GM12878 (cell line): ENCODE measurements at regions not wholly inside any gene's neighbourhood (a gene's known extent, or its start where the extent isn't known, plus 50 kb on each side); places are given as distances from the start of the nearest gene placed in this dataset.

Source experiments
- ATAC-seq: fragments of 200-7000 bp; cut with Tn5 transposase; 3 replicates; pipeline ENCODE4 v1.9.1; 2020; ENCODE audit warnings: mild to moderate bottlenecking, moderate library complexity
- BruUV-seq: library from RNA; stranded (reverse); fragments of 400-500 nt; replicated peaks from 2 replicates; lab custom pipeline; 2021; lab: Mats Ljungman, UMichigan
- CTCF ChIA-PET: fragments of 300-600 bp; sonication (Branson Sonifier 250); formaldehyde crosslinking; extraction: SDS; loops from one replicate; lab custom pipeline; 2021; ENCODE audit warnings: inconsistent platforms; lab: Yijun Ruan, JAX
- POLR2A ChIA-PET: fragments of 350-600 bp; formaldehyde crosslinking; extraction: SDS; loops from one replicate; lab custom pipeline; 2021; ENCODE audit warnings: inconsistent platforms; lab: Charles Lee
- RAD21 ChIA-PET: fragments of 300-600 bp; sonication (Branson Sonifier 250); formaldehyde crosslinking; loops from one replicate; lab custom pipeline; 2023; ENCODE audit warnings: antibody characterized with exemption; ENCODE audit not compliant: unreplicated experiment; lab: Charles Lee
- SMC1A ChIA-PET: fragments of 300-600 bp; sonication (Branson Sonifier 250); formaldehyde crosslinking; loops from one replicate; lab custom pipeline; 2023; ENCODE audit not compliant: unreplicated experiment, uncharacterized antibody; lab: Charles Lee
- DNase-seq: peaks from one replicate; pipeline ENCODE4 v3.0.0-alpha.2; 2011; ENCODE audit warnings: low read depth, low spot score
- FAIRE-seq: peaks from 3 replicates; lab custom pipeline; 2011; peaks lifted over from hg19 to GRCh38; lab: Jason Lieb, UNC
- H2AFZ ChIP-seq: 2 replicates; pipeline ENCODE4 v1.6.0; 2011; ENCODE audit warnings: low read depth, low read length, control low read depth; ENCODE audit not compliant: control insufficient read depth
- H3K27ac ChIP-seq: 2 replicates; pipeline ENCODE4 v1.5.1; 2011; ENCODE audit warnings: control low read depth; ENCODE audit not compliant: control insufficient read depth, insufficient read depth
- H3K27me3 ChIP-seq, 2 experiments: replicated peaks in 1 of 2; 2 replicates each; pipeline versions ENCODE4 v1.6.0 to v1.6.1; 2011; ENCODE audit warnings: low read length in 1 of 2; ENCODE audit not compliant: control insufficient read depth in 2 of 2, insufficient read depth in 2 of 2
- H3K36me3 ChIP-seq, 2 experiments: 2 replicates each; pipeline ENCODE4 v1.5.1; 2011; ENCODE audit warnings: low read length in 1 of 2; ENCODE audit not compliant: control insufficient read depth in 2 of 2, insufficient read depth in 2 of 2
- H3K4me1 ChIP-seq: 2 replicates; pipeline ENCODE4 v1.6.1; 2011; ENCODE audit warnings: mild to moderate bottlenecking, low read length, moderate library complexity, mixed read lengths; ENCODE audit not compliant: control insufficient read depth, insufficient read depth
- H3K4me2 ChIP-seq: 2 replicates; pipeline ENCODE4 v1.6.0; 2011; ENCODE audit warnings: control low read depth; ENCODE audit not compliant: control insufficient read depth, insufficient read depth
- H3K4me3 ChIP-seq: fragments of 200-600 bp; sonication (generic); 2 replicates; pipeline ENCODE4 v1.5.1; 2016
- H3K79me2 ChIP-seq: 2 replicates; pipeline ENCODE4 v1.6.0; 2011; ENCODE audit warnings: low read length; ENCODE audit not compliant: control insufficient read depth, insufficient read depth
- H3K9ac ChIP-seq: 2 replicates; pipeline ENCODE4 v1.8.0; 2011; ENCODE audit warnings: low read length, control low read depth, mixed read lengths; ENCODE audit not compliant: control insufficient read depth, insufficient read depth
- H3K9me3 ChIP-seq: replicated peaks from 3 replicates; pipeline ENCODE4 v1.5.1; 2011; ENCODE audit warnings: mild to moderate bottlenecking, low read length; ENCODE audit not compliant: control insufficient read depth, insufficient read depth
- H4K20me1 ChIP-seq: 2 replicates; pipeline ENCODE4 v1.6.0; 2011; ENCODE audit not compliant: control insufficient read depth, insufficient read depth
- BCL11A ChIP-seq: IDR thresholded peaks from 2 replicates; pipeline ENCODE4 v1.6.1; 2011; ENCODE audit warnings: low read depth, low read length
- CBX3 ChIP-seq: fragments of 200-600 bp; sonication (generic); IDR thresholded peaks from 2 replicates; pipeline ENCODE4 v1.6.1; 2016; ENCODE audit warnings: low read depth, borderline replicate concordance
- HCFC1 ChIP-seq: fragments of 150-350 bp; IDR thresholded peaks from 2 replicates; pipeline ENCODE4 v1.6.1; 2014; ENCODE audit warnings: low read length
- IKZF2 ChIP-seq, 2 experiments: fragments of 450-650 bp; IDR thresholded peaks; 2 replicates each; pipeline ENCODE4 v1.6.1; 2017; ENCODE audit warnings: mild to moderate bottlenecking in 2 of 2, moderate library complexity in 2 of 2
- MEF2A ChIP-seq: IDR thresholded peaks from 2 replicates; pipeline ENCODE4 v1.6.1; 2011; ENCODE audit warnings: low read depth, mild to moderate bottlenecking, low read length, moderate library complexity; ENCODE audit not compliant: insufficient read depth
- NR2C2 ChIP-seq: IDR thresholded peaks from 2 replicates; pipeline ENCODE4 v1.6.1; 2011; ENCODE audit warnings: borderline replicate concordance, low read depth; ENCODE audit not compliant: control insufficient read depth, insufficient read length
- RUNX3 ChIP-seq: IDR thresholded peaks from 2 replicates; pipeline ENCODE4 v1.6.1; 2012; ENCODE audit warnings: low read length, inconsistent platforms
- SMAD1 ChIP-seq: fragments of 450-650 bp; IDR thresholded peaks from 2 replicates; pipeline ENCODE4 v1.6.1; 2018; ENCODE audit warnings: mild to moderate bottlenecking, low read depth; ENCODE audit not compliant: partially characterized antibody
- YBX1 ChIP-seq: fragments of 450-650 bp; IDR thresholded peaks from 2 replicates; pipeline ENCODE4 v1.6.1; 2016; ENCODE audit warnings: antibody characterized with exemption
- WGBS: methylation state at CpG from one replicate; pipeline ENCODE4 v1.1.6; 2016; ENCODE audit warnings: low lambda C conversion rate; ENCODE audit not compliant: insufficient replicate concordance, insufficient coverage; ENCODE audit errors: missing lambda C conversion rate; 5-methylcytosine and 5-hydroxymethylcytosine counted together
- in situ Hi-C: fragments of 300-500 bp; cut with MboI; formaldehyde crosslinking; loops from 9 replicates; pipeline ENCODE4 v1.14.3; 2018; ENCODE audit warnings: mixed read lengths
- intact Hi-C: fragments of 100-400 bp; cut with micrococcal nuclease; formaldehyde crosslinking; loops from one replicate; pipeline ENCODE4 v1.14.2; 2022; ENCODE audit not compliant: unreplicated experiment
- TF ChIP-seq, protein P1 (sequence below): fragments of 450-650 bp; conservative IDR thresholded peaks from 2 replicates; pipeline ENCODE4 v1.6.1; 2017; ENCODE audit warnings: mild to moderate bottlenecking, moderate library complexity
- TF ChIP-seq, protein P2 (sequence below): fragments of 450-650 bp; IDR thresholded peaks from 2 replicates; pipeline ENCODE4 v1.6.1; 2017; ENCODE audit warnings: antibody characterized with exemption, mild to moderate bottlenecking, moderate library complexity
- TF ChIP-seq, protein P3 (sequence below): IDR thresholded peaks from 2 replicates; pipeline ENCODE4 v1.6.1; 2012; ENCODE audit warnings: low read length, inconsistent platforms
- TF ChIP-seq, protein P4 (sequence below): fragments of 450-650 bp; IDR thresholded peaks from 2 replicates; pipeline ENCODE4 v1.6.1; 2017; ENCODE audit warnings: mild to moderate bottlenecking
- TF ChIP-seq, protein P5 (sequence below): fragments of 450-650 bp; IDR thresholded peaks from 2 replicates; pipeline ENCODE4 v1.6.1; 2018; ENCODE audit warnings: mild to moderate bottlenecking, low read depth, moderate library complexity; ENCODE audit not compliant: partially characterized antibody

DNA sequence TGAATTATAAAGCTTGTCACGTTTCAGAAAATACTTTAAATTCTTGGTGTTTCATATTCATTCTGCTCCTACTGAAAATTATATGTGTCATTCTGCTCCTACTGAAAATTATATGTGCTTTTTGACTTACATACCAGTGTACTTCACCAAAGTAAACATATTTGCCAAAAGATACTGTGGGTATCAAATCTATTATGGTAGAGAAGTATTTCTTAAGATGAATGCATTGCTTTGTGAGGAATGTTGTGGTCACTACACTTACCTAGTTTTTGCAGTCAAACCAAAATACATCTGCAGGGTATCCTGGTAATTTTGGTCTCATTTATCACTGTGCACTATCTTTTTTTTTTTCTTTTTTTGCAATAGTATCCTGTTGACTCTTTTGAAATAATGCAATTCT lies 287.7 kb upstream of the MAD2L1 start:
- no peaks in the 10 kb centered on the region for H3K4me1 ChIP-seq
- ATAC-seq = no peak
- H3K9me3 ChIP-seq = no peaks in the 10 kb centered on the region
- intact Hi-C loops = no loop called here
- H3K27ac ChIP-seq = no peak overlapping the region
- 0% methylated on average over 1 of the region's 1 CpG for WGBS
- H3K79me2 ChIP-seq = no peaks in the 10 kb centered on the region
- ChIA-PET SMC1A (interaction anchor here (1.0 kb wide), 1 partner anchor 9 kb away, joined by 3 read pairs; no protein-coding TSS in a partner anchor), CTCF (no interaction called here)
- no peak overlapping the region for H3K9ac ChIP-seq
- TF ChIP-seq RUNX3 (no peak), YBX1 (no peak), MEF2A (no peak), CBX3 (no peak), NR2C2 (no peak), BCL11A (no peak), SMAD1 (no peak), HCFC1 (no peak), IKZF2 (IDR thresholded peaks at IDR 0.05) (no peak)
- TF ChIP-seq, protein P1, sequence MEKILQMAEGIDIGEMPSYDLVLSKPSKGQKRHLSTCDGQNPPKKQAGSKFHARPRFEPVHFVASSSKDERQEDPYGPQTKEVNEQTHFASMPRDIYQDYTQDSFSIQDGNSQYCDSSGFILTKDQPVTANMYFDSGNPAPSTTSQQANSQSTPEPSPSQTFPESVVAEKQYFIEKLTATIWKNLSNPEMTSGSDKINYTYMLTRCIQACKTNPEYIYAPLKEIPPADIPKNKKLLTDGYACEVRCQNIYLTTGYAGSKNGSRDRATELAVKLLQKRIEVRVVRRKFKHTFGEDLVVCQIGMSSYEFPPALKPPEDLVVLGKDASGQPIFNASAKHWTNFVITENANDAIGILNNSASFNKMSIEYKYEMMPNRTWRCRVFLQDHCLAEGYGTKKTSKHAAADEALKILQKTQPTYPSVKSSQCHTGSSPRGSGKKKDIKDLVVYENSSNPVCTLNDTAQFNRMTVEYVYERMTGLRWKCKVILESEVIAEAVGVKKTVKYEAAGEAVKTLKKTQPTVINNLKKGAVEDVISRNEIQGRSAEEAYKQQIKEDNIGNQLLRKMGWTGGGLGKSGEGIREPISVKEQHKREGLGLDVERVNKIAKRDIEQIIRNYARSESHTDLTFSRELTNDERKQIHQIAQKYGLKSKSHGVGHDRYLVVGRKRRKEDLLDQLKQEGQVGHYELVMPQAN = no peak
- TF ChIP-seq, protein P2, sequence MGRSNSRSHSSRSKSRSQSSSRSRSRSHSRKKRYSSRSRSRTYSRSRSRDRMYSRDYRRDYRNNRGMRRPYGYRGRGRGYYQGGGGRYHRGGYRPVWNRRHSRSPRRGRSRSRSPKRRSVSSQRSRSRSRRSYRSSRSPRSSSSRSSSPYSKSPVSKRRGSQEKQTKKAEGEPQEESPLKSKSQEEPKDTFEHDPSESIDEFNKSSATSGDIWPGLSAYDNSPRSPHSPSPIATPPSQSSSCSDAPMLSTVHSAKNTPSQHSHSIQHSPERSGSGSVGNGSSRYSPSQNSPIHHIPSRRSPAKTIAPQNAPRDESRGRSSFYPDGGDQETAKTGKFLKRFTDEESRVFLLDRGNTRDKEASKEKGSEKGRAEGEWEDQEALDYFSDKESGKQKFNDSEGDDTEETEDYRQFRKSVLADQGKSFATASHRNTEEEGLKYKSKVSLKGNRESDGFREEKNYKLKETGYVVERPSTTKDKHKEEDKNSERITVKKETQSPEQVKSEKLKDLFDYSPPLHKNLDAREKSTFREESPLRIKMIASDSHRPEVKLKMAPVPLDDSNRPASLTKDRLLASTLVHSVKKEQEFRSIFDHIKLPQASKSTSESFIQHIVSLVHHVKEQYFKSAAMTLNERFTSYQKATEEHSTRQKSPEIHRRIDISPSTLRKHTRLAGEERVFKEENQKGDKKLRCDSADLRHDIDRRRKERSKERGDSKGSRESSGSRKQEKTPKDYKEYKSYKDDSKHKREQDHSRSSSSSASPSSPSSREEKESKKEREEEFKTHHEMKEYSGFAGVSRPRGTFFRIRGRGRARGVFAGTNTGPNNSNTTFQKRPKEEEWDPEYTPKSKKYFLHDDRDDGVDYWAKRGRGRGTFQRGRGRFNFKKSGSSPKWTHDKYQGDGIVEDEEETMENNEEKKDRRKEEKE = no peak
- TF ChIP-seq, protein P3, sequence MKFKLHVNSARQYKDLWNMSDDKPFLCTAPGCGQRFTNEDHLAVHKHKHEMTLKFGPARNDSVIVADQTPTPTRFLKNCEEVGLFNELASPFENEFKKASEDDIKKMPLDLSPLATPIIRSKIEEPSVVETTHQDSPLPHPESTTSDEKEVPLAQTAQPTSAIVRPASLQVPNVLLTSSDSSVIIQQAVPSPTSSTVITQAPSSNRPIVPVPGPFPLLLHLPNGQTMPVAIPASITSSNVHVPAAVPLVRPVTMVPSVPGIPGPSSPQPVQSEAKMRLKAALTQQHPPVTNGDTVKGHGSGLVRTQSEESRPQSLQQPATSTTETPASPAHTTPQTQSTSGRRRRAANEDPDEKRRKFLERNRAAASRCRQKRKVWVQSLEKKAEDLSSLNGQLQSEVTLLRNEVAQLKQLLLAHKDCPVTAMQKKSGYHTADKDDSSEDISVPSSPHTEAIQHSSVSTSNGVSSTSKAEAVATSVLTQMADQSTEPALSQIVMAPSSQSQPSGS = no peak
- TF ChIP-seq, protein P4, sequence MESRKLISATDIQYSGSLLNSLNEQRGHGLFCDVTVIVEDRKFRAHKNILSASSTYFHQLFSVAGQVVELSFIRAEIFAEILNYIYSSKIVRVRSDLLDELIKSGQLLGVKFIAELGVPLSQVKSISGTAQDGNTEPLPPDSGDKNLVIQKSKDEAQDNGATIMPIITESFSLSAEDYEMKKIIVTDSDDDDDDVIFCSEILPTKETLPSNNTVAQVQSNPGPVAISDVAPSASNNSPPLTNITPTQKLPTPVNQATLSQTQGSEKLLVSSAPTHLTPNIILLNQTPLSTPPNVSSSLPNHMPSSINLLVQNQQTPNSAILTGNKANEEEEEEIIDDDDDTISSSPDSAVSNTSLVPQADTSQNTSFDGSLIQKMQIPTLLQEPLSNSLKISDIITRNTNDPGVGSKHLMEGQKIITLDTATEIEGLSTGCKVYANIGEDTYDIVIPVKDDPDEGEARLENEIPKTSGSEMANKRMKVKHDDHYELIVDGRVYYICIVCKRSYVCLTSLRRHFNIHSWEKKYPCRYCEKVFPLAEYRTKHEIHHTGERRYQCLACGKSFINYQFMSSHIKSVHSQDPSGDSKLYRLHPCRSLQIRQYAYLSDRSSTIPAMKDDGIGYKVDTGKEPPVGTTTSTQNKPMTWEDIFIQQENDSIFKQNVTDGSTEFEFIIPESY = no peak
- TF ChIP-seq, protein P5, sequence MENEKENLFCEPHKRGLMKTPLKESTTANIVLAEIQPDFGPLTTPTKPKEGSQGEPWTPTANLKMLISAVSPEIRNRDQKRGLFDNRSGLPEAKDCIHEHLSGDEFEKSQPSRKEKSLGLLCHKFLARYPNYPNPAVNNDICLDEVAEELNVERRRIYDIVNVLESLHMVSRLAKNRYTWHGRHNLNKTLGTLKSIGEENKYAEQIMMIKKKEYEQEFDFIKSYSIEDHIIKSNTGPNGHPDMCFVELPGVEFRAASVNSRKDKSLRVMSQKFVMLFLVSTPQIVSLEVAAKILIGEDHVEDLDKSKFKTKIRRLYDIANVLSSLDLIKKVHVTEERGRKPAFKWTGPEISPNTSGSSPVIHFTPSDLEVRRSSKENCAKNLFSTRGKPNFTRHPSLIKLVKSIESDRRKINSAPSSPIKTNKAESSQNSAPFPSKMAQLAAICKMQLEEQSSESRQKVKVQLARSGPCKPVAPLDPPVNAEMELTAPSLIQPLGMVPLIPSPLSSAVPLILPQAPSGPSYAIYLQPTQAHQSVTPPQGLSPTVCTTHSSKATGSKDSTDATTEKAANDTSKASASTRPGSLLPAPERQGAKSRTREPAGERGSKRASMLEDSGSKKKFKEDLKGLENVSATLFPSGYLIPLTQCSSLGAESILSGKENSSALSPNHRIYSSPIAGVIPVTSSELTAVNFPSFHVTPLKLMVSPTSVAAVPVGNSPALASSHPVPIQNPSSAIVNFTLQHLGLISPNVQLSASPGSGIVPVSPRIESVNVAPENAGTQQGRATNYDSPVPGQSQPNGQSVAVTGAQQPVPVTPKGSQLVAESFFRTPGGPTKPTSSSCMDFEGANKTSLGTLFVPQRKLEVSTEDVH = no peak
- TF ChIP-seq, all 136 proteins: peak for 0
- FAIRE-seq (no peak), DNase-seq (no peak)
- Histone ChIP-seq H4K20me1 (no peaks in the 10 kb centered on the region), H3K27me3 (no peaks in the 10 kb centered on the region), H3K36me3 (no peaks in the 10 kb centered on the region), H3K4me3 (no peak overlapping the region), H3K4me2 (no peak overlapping the region), H2AFZ (no peak overlapping the region)
- RAD21 ChIA-PET = no interaction called here
- POLR2A ChIA-PET = no interaction called here
- in situ Hi-C loops = no loop called here
- no TSS peak for BruUV-seq
